ENCODE measurements at regions not wholly inside any gene's neighbourhood (a gene's known extent, or its start where the extent isn't known, plus 50 kb on each side); places are given as distances from the start of the nearest gene placed in this dataset.

GRCh38 chr5:142235050-142235797, 89.6 kb downstream of the SPRY4 start:
- TF ChIP-seq CTCF (conservative IDR thresholded peaks at IDR 0.05) (no peak), ZFX (IDR thresholded peaks at IDR 0.05) (no peak)
